ENCODE measurements at regions not wholly inside any gene's neighbourhood (a gene's known extent, or its start where the extent isn't known, plus 50 kb on each side); places are given as distances from the start of the nearest gene placed in this dataset.

DNA sequence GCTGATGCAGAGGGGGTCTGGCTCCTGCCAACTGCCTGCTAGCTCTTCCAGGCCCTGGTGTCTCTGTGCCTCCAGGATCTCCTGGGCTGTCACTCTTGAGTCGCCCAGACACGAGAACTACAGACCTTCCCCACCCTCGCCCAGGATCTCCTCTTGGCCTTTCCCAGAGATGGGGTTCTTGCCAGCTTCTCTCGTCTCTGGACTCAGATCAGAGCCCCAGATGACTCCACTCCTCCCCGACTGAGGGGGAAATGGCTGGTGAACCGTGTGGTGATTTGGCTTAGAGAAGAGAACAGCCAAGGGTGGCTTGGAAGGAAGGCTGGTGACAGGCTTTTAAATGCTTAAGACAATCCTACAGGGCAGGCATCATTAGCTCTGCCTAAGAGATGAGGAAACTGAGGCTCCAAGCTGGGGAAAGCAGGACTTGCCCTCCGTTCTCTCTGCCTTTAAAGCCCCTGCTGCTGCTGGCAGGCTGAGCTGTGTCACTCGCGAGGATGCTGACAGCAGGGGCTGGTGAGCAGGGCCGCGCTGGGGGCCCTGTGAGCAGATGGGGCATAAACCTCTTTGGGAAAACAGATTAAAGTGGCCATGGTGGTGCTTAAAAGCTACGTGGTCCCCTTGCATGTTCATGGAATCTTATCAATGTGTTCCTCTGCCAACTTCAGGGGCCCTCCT is 90.3 kb upstream of the THY1 start:
- TF ChIP-seq USF1 (IDR thresholded peaks at IDR 0.05) (no peak), EGR1 (IDR thresholded peaks at IDR 0.05) (no peak), NFIC (IDR thresholded peaks at IDR 0.05) (no peak), CREB1 (IDR thresholded peaks at IDR 0.05; ENCODE audit: low read depth) (no peak), YY1 (IDR thresholded peaks at IDR 0.05; ENCODE audit: low read depth) (no peak), ZBTB7A (IDR thresholded peaks at IDR 0.05; ENCODE audit: low read depth) (no peak), RAD21 (IDR thresholded peaks at IDR 0.05; ENCODE audit: low read depth) (no peak), FOXM1 (IDR thresholded peaks at IDR 0.05; ENCODE audit: borderline replicate concordance, low read depth) (no peak), MAX (IDR thresholded peaks at IDR 0.05) (no peak), CEBPB (IDR thresholded peaks at IDR 0.05) (no peak), EP300 (IDR thresholded peaks at IDR 0.05; ENCODE audit: borderline replicate concordance) (no peak), TCF12 (IDR thresholded peaks at IDR 0.05; ENCODE audit: low read depth) (no peak), TAF1 (IDR thresholded peaks at IDR 0.05; ENCODE audit: low read depth) (no peak), TEAD4 (IDR thresholded peaks at IDR 0.05) (no peak)
- TF ChIP-seq, protein P1, sequence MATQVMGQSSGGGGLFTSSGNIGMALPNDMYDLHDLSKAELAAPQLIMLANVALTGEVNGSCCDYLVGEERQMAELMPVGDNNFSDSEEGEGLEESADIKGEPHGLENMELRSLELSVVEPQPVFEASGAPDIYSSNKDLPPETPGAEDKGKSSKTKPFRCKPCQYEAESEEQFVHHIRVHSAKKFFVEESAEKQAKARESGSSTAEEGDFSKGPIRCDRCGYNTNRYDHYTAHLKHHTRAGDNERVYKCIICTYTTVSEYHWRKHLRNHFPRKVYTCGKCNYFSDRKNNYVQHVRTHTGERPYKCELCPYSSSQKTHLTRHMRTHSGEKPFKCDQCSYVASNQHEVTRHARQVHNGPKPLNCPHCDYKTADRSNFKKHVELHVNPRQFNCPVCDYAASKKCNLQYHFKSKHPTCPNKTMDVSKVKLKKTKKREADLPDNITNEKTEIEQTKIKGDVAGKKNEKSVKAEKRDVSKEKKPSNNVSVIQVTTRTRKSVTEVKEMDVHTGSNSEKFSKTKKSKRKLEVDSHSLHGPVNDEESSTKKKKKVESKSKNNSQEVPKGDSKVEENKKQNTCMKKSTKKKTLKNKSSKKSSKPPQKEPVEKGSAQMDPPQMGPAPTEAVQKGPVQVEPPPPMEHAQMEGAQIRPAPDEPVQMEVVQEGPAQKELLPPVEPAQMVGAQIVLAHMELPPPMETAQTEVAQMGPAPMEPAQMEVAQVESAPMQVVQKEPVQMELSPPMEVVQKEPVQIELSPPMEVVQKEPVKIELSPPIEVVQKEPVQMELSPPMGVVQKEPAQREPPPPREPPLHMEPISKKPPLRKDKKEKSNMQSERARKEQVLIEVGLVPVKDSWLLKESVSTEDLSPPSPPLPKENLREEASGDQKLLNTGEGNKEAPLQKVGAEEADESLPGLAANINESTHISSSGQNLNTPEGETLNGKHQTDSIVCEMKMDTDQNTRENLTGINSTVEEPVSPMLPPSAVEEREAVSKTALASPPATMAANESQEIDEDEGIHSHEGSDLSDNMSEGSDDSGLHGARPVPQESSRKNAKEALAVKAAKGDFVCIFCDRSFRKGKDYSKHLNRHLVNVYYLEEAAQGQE (IDR thresholded peaks at IDR 0.05; ENCODE audit: low read depth) = no peak

GRCh38 chr11:119512369-119512768 is 89.4 kb upstream of the THY1 start:
- no peak for TF ChIP-seq NFIC (IDR thresholded peaks at IDR 0.05)
- no peak for TF ChIP-seq EP300 (IDR thresholded peaks at IDR 0.05; ENCODE audit: borderline replicate concordance)
- TF ChIP-seq EGR1 (IDR thresholded peaks at IDR 0.05) = no peak

GRCh38 chr11:119511614-119512306 is 88.8 kb upstream of the THY1 start:
- TF ChIP-seq RAD21 (IDR thresholded peaks at IDR 0.05; ENCODE audit: low read depth) (no peak), YY1 (IDR thresholded peaks at IDR 0.05; ENCODE audit: low read depth) (no peak), ZBTB7A (IDR thresholded peaks at IDR 0.05; ENCODE audit: low read depth) (no peak), CREB1 (IDR thresholded peaks at IDR 0.05; ENCODE audit: low read depth) (no peak), NFIC (IDR thresholded peaks at IDR 0.05) (no peak), EGR1 (IDR thresholded peaks at IDR 0.05) (no peak), MAX (IDR thresholded peaks at IDR 0.05) (no peak), TCF12 (IDR thresholded peaks at IDR 0.05; ENCODE audit: low read depth) (no peak), EP300 (IDR thresholded peaks at IDR 0.05; ENCODE audit: borderline replicate concordance) (no peak), FOXM1 (IDR thresholded peaks at IDR 0.05; ENCODE audit: borderline replicate concordance, low read depth) (no peak), TEAD4 (IDR thresholded peaks at IDR 0.05) (no peak), CEBPB (IDR thresholded peaks at IDR 0.05) (no peak), TAF1 (IDR thresholded peaks at IDR 0.05; ENCODE audit: low read depth) (no peak), USF1 (IDR thresholded peaks at IDR 0.05) (no peak)
- TF ChIP-seq, protein P1 (IDR thresholded peaks at IDR 0.05; ENCODE audit: low read depth) = no peak

DNA sequence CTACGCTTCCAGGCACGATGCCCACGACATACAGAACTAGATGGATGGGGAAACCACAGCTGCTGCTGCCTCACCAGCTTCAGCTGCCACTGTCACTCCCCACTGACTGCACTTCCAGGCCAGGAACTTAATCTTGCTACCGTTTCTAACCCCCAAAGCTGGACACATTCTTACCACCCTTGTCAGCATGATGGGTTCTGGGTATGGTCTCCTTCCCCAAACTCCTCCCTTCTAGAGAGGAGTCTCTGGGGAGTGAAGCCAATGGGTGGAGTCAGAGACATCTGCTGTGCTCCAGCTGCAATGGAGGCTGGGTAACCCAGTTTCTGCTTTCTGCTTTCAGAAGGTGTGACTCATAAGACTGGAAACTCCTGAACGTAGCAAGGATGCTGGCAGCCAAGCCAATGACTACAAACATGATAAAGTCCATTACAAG is 87.0 kb upstream of the THY1 start:
- TF ChIP-seq, protein P1 (IDR thresholded peaks at IDR 0.05; ENCODE audit: low read depth) = no peak
- TF ChIP-seq ZBTB7A (IDR thresholded peaks at IDR 0.05; ENCODE audit: low read depth) (no peak), EP300 (IDR thresholded peaks at IDR 0.05; ENCODE audit: borderline replicate concordance) (no peak), RAD21 (IDR thresholded peaks at IDR 0.05; ENCODE audit: low read depth) (no peak), YY1 (IDR thresholded peaks at IDR 0.05; ENCODE audit: low read depth) (no peak), CREB1 (IDR thresholded peaks at IDR 0.05; ENCODE audit: low read depth) (no peak), NFIC (IDR thresholded peaks at IDR 0.05) (no peak), TEAD4 (IDR thresholded peaks at IDR 0.05) (no peak), CEBPB (IDR thresholded peaks at IDR 0.05) (no peak), EGR1 (IDR thresholded peaks at IDR 0.05) (no peak), TAF1 (IDR thresholded peaks at IDR 0.05; ENCODE audit: low read depth) (no peak), USF1 (IDR thresholded peaks at IDR 0.05) (no peak), FOXM1 (IDR thresholded peaks at IDR 0.05; ENCODE audit: borderline replicate concordance, low read depth) (no peak), MAX (IDR thresholded peaks at IDR 0.05) (no peak), TCF12 (IDR thresholded peaks at IDR 0.05; ENCODE audit: low read depth) (no peak)

Measured in Ishikawa (cell line).